ENCODE measurements at regions not wholly inside any gene's neighbourhood (a gene's known extent, or its start where the extent isn't known, plus 50 kb on each side); places are given as distances from the start of the nearest gene placed in this dataset.

DNA sequence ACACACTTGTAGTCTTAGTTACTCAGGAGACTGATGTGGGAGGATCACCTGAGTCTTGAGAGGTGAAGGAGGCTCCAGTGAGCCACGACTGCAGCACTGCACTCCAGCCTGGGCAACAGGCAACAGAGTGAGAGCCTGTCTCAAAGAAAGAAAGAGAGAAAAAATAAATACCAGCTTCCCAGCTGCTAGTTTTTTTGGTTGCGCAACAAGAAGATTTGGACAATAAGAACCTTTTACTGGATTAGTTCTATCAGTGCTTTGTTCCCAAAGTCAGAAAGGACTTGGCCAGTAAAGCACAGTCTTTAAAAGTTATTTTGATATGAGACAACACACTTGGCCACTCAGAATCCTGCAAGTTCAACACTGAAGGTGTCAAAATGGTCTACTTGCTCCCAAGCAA lies 768.1 kb upstream of the LRFN5 start:
- Mint-ChIP-seq H3K4me3 (no peak overlapping the region), H3K27ac (no peak overlapping the region), H3K4me1 (no peaks in the 10 kb centered on the region), H3K27me3 (ENCODE audit: insufficient read depth, low read depth, poor library complexity) (no peaks in the 10 kb centered on the region), H3K36me3 (ENCODE audit: low read depth) (no peaks in the 10 kb centered on the region), H3K9me3 (peaks cover 4% of the 10 kb centered on the region; the same call in 1 of the 3 replicates)
- Histone ChIP-seq H3K4me1 (ENCODE audit: insufficient read depth) (no peaks in the 10 kb centered on the region), H3K4me3 (no peak overlapping the region), H3K4me2 (no peak overlapping the region), H3K79me2 (replicated peaks; ENCODE audit: insufficient read depth) (no peaks in the 10 kb centered on the region), H3K36me3 (ENCODE audit: insufficient read depth) (no peaks in the 10 kb centered on the region), H4K20me1 (replicated peaks; ENCODE audit: insufficient read depth) (no peaks in the 10 kb centered on the region), H3K27me3 (ENCODE audit: insufficient read depth) (no peaks in the 10 kb centered on the region), H3K27ac (ENCODE audit: low read depth) (no peak overlapping the region), H3F3A (replicated peaks; ENCODE audit: low read depth) (no peaks in the 10 kb centered on the region), H2AFZ (no peak overlapping the region), H3K9me2 (ENCODE audit: insufficient read depth) (no peaks in the 10 kb centered on the region)
- DNase-seq (ENCODE audit: low spot score) (no peak), ATAC-seq (no peak)
- TF ChIP-seq EZH2phosphoT487 (IDR thresholded peaks at IDR 0.05; ENCODE audit: unreplicated experiment) (no peak), POLR2AphosphoS5 (IDR thresholded peaks at IDR 0.05; ENCODE audit: low read depth) (no peak), CTCF (conservative IDR thresholded peaks at IDR 0.05; ENCODE audit: low read depth in 2 of 2) (no peak), ZNF462 (CRISPR knock-in tag; IDR thresholded peaks at IDR 0.05) (no peak), NANOG (IDR thresholded peaks at IDR 0.05; ENCODE audit: borderline replicate concordance) (no peak), ZNF331 (CRISPR knock-in tag; IDR thresholded peaks at IDR 0.05; ENCODE audit: low read depth) (no peak), ZNF114 (CRISPR knock-in tag; IDR thresholded peaks at IDR 0.05) (no peak), CREB1 (CRISPR knock-in tag; IDR thresholded peaks at IDR 0.05; ENCODE audit: low read depth) (no peak), JUNB (IDR thresholded peaks at IDR 0.05; ENCODE audit: unreplicated experiment) (no peak), STAT1 (IDR thresholded peaks at IDR 0.05; ENCODE audit: unreplicated experiment) (no peak), EZH2 (IDR thresholded peaks at IDR 0.05; ENCODE audit: low read depth, unreplicated experiment) (no peak)
- TF ChIP-seq, protein P1, sequence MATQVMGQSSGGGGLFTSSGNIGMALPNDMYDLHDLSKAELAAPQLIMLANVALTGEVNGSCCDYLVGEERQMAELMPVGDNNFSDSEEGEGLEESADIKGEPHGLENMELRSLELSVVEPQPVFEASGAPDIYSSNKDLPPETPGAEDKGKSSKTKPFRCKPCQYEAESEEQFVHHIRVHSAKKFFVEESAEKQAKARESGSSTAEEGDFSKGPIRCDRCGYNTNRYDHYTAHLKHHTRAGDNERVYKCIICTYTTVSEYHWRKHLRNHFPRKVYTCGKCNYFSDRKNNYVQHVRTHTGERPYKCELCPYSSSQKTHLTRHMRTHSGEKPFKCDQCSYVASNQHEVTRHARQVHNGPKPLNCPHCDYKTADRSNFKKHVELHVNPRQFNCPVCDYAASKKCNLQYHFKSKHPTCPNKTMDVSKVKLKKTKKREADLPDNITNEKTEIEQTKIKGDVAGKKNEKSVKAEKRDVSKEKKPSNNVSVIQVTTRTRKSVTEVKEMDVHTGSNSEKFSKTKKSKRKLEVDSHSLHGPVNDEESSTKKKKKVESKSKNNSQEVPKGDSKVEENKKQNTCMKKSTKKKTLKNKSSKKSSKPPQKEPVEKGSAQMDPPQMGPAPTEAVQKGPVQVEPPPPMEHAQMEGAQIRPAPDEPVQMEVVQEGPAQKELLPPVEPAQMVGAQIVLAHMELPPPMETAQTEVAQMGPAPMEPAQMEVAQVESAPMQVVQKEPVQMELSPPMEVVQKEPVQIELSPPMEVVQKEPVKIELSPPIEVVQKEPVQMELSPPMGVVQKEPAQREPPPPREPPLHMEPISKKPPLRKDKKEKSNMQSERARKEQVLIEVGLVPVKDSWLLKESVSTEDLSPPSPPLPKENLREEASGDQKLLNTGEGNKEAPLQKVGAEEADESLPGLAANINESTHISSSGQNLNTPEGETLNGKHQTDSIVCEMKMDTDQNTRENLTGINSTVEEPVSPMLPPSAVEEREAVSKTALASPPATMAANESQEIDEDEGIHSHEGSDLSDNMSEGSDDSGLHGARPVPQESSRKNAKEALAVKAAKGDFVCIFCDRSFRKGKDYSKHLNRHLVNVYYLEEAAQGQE (IDR thresholded peaks at IDR 0.05; ENCODE audit: unreplicated experiment), result no peak
- TF ChIP-seq, protein P2, sequence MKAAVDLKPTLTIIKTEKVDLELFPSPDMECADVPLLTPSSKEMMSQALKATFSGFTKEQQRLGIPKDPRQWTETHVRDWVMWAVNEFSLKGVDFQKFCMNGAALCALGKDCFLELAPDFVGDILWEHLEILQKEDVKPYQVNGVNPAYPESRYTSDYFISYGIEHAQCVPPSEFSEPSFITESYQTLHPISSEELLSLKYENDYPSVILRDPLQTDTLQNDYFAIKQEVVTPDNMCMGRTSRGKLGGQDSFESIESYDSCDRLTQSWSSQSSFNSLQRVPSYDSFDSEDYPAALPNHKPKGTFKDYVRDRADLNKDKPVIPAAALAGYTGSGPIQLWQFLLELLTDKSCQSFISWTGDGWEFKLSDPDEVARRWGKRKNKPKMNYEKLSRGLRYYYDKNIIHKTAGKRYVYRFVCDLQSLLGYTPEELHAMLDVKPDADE (IDR thresholded peaks at IDR 0.05), result no peak

Data from GM23338 (cell line).